ENCODE measurements at regions not wholly inside any gene's neighbourhood (a gene's known extent, or its start where the extent isn't known, plus 50 kb on each side); places are given as distances from the start of the nearest gene placed in this dataset.
"Not testable (repeated sequence)": the region's sequence is repeated elsewhere in the genome, so short reads cannot be mapped to it uniquely, and the experiment has no call there.

DNA sequence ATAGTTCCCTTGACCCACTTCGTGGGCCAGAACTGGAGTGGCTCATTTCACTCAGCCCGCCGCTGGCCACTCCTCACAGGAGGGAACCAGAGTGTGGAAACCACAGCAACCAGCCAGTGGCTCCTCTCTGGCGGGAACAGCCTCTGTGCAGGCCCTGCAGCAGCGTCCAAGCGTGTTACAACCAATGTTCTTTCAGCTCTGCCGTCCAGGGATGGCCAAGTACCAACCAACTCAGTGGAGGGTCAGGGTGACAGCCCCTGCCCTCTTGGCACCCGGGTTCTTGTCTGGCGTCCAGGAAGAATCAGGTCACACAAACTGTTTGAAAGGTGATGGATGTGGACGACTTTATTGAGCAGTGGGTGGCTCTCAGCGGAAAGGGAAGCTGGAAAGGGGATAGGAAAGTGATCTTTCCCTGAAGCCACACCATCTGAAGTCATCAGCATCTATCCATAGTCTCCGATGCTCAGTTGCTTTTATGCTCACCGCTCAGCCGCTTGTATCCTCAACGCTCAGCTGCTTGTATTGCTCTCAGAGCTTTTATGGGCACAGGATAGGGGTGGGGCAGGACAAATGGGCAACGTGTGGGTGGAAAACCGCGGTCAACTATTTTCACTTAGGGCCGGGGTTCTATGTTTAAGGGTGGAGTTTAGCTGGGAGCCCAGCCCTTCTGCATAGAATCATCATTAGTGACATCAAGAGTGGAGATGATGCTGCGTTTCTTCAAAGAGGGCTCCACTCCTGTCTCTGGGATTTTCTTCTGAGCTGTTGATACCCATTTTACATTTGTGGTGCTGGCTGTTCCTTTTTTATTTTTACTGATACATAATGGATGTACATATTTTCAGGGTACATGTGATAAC is 250.2 kb downstream of the RRAGC start:
- DNase-seq (ENCODE audit: low read depth in 2 of 2): no peak

DNA sequence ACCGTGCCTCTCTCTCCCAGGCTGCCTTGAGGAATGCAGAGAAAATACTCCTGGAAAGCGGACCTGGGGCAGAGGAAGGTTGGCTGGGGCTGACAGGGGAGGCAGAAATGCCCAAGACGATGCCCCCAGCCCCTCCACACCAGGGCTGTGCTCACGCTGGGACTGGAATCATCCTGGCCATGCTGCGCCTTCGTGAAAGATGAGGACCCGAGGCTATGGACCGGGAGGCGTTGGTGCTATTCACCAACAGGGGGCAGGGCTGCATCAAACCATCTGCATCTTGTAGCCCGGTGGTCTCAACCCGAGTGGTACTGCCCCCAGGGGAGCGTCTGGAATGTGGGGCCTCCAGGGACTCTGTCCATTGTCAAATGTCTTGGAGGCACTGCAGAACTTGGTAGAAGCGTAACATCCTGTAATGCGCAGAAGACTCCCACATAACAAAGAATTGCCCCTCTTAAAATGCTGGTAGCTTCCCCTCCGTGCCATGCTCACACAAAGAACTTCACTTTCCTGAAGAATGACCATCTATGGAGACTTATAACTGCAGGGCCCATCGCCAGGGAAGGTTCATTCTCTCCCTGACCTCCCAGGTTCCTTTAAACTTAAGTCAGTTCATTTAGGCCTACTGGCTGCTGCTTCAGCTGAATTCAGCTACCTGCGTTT is 251.2 kb downstream of the RRAGC start:
- no peak for DNase-seq (ENCODE audit: low read depth in 2 of 2)

- no peak for DNase-seq (ENCODE audit: low read depth in 2 of 2)
These were observed 252.0 kb downstream of the RRAGC start for GRCh38 chr1:38607526-38607925.

DNA sequence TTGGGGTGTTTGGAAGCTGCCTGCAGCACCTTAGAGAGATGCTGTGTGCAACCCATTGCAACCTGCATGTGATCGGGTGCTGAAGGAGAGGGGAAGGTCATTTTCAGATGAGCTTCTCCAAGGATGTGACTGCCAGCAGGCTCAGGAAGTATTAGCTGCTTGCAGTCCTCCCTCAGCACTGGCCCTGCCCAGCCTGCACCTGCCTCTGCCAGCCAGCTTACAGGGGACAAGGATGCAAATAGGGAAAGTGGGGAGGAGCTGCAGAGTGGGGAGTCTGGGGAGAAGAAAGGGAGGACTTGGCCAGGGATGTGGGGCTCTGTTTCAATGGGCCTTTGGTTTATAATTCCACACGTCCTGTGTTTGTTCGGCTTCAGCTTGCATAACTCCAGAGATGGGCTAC is 254.5 kb downstream of the RRAGC start:
- no peak for DNase-seq (ENCODE audit: low read depth in 2 of 2)

GRCh38 chr1:38603907-38604306 is 255.7 kb downstream of the RRAGC start:
- DNase-seq (ENCODE audit: low read depth in 2 of 2): no peak

DNA sequence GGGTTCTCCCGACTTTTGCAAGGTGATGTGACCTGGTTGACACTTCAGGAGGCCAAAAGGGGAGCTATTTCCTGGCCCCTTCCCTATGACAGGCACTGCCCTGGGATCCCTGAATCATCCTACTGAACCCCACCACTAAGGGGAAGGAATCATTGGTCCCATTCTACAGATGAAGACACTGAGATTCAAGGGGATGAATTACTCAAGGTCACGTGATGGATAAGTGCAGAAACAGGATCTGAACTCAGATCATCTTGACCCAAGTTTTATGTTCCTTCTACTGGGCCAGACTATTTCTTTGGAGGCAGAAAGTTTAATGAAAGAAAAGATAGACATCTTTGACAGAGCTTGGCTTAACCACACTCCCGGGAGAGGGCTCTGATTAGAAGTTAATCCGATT is 258.7 kb downstream of the RRAGC start:
- no peak for DNase-seq (ENCODE audit: low read depth in 2 of 2)

DNA sequence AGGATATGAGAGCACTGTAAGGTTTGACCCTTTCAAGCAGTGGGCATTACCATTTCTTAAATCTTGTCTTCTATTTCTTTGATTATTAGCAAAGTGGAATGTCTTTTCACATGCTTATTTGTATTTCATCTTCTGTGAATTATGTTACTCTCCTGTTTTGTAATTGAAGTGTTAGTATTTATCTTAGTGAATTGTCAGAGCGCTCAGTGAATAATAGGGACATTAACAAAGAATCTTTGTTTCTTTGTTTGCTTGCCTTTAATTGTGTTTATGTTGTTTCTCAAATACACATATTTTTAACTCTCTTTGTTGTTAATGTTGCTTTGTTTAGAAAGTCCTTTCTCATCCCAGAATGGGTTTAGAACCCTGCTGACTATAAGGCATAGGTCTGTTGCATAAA is 259.3 kb downstream of the RRAGC start:
- no peak for DNase-seq (ENCODE audit: low read depth in 2 of 2)

GRCh38 chr1:38598118-38598517 is 261.5 kb downstream of the RRAGC start:
- no peak for DNase-seq (ENCODE audit: low read depth in 2 of 2)

DNA sequence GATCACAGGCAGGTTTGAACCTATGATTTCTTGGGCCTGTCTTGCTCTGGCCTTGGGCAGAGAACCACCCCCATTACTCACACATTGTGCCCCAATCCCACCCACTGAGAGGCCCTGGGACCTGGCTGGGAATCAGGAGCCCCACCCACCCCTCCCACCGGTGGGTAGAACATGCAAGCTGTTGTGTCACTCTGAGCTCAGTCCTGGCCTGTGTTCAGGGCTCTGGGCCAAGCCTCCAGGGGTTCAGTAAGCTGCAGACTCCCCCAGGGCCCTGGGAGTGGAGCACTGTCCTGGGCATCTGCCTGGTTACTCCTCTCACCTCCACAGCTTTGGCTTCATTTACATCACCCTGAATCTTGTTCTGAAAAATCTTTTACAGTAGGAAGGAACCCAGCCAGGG is 270.5 kb downstream of the RRAGC start:
- no peak for DNase-seq (ENCODE audit: low read depth in 2 of 2)

- DNase-seq (ENCODE audit: low read depth in 2 of 2): no peak
These were observed 271.8 kb downstream of the RRAGC start for GRCh38 chr1:38587766-38588165.

DNA sequence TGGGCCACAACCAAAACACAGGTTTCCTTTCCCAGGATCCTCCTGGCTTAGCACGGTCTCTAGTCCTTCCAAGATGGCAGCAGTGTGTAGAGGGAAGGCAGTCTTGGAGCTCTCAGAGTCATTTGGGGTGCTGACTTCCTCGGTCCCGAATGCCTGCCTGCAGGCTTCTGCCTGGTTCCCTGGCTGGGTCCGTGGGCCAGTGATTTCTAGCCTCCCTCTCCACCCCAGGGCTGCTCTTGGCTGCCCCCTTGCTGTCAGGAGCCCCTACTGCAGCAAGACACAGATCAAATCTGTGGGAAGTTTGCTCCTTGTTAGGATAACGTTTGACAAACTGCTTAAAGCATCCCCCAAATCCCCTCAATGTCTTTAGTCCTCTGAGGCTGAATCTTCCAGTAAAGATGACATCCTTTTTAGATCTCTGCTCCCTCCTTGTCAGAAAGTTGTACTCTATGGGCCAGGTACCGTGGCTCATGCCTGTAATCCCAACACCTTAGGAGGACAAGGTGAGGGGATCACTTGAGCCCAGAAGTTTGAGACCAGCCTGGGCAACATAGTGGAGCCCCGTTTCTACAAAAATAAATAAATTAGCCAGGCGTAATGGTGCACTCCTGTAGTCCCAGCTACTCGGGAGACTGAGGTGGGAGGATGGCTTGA is 272.5 kb downstream of the RRAGC start:
- DNase-seq (ENCODE audit: low read depth in 2 of 2): no peak

- no peak for DNase-seq (ENCODE audit: low read depth in 2 of 2)
These were observed 273.6 kb downstream of the RRAGC start for GRCh38 chr1:38585971-38586370.

DNA sequence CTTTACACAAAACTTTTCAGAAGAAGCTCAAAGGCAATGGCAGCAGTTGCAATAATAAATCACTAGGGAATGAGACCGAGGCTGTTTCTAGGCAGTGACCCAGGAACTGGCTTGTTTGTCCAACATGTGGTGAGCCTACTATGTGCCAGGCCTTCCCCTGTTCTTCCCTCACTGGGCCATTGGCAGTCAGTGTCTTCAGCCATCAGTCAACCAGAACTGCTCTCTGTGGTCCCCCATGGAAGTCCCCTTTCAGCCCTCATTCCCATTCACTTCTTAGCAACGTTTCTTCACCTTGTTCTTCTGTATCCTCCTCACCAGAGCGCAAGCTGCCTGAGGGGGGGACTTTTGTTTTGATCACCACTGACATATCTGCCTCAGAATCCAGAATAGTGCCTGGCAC is 274.1 kb downstream of the RRAGC start:
- DNase-seq (ENCODE audit: low read depth in 2 of 2): no peak

GRCh38 chr1:38584448-38585355 is 274.9 kb downstream of the RRAGC start:
- no peak for DNase-seq (ENCODE audit: low read depth in 2 of 2)

GRCh38 chr1:38583287-38583686 is 276.3 kb downstream of the RRAGC start:
- not testable (repeated sequence) for DNase-seq (ENCODE audit: low read depth in 2 of 2)

GRCh38 chr1:38581396-38581795 is 278.2 kb downstream of the RRAGC start:
- no peak for DNase-seq (ENCODE audit: low read depth in 2 of 2)

DNA sequence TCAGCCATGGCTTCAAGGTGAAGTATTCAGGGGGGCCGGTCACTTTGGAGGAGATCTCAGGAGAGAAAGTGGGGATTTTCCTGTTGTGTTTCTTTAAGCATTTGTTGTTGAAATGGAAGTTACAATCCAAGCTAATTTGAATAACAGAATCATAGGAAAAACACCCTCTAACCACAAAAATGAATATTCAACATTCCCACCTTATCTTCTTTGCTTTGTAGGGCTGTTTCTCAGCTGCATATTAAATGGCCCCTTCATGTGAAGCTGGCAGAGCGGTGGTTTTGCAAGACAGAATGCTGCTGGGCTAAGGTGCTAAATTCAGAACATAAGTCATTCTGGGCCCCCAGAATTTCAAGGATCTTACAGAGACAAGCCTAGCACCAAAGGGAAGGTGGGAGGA is 279.0 kb downstream of the RRAGC start:
- DNase-seq (ENCODE audit: low read depth in 2 of 2): no peak

GRCh38 chr1:38579056-38579455 is 280.5 kb downstream of the RRAGC start:
- DNase-seq (ENCODE audit: low read depth in 2 of 2): no peak

DNA sequence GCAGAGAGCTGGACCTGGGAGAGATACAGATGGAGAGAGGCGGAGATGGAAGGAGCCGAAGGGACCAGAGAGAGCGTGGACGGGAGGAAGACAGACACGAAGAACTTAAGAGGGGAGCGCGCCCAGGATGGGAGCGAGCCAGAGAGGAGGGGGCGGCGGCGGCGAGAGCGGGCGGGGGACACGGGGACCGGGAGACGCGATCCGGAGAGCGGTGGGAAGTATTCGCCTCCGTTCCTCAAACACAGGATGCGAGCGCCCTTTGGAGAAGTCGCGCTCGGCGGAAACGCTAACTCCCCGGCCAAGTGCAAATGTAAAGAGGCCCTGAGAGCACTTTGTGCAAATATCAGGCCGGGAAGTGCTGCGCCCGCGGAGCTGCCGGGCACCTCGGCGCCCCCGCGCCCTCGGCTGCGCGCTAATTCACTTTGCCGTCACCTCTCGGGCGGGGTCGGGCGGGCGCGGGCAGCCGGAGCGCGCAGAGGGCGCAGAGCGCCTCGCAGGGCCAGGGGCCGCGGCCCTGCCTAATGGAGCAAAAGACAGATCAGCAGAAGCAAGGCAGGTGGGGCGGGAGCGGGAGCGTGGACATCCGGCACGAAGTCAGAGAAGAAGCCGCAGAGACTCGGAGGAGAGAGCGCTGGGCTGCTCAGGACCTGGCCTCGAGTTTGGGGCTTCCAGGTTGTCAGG is 281.2 kb downstream of the RRAGC start:
- no peak for DNase-seq (ENCODE audit: low read depth in 2 of 2)

- DNase-seq (ENCODE audit: low read depth in 2 of 2): no peak
These were observed 281.7 kb downstream of the RRAGC start for GRCh38 chr1:38577937-38578270.

DNA sequence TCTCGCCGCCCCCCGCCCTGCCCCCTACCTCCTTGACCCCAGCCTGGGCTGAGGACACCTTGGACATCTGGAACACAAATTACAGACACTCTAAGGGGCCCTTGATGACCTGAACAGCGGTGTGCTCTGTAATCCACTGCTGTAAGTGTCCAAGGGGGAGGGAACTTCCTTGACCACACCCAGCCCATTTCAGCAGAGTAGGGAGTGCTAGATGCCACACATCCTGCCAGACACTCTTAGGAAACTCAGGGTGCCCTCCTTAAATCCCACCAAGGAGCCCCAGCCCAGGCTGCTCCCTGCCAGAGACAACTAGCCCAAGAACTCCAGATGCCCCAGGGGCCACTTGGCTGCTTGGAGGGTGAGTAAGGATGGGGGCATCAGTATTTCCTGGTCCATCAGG is 282.2 kb downstream of the RRAGC start:
- no peak for DNase-seq (ENCODE audit: low read depth in 2 of 2)
